GM13977 (cell line): ENCODE measurements at regions not wholly inside any gene's neighbourhood (a gene's known extent, or its start where the extent isn't known, plus 50 kb on each side); places are given as distances from the start of the nearest gene placed in this dataset.

Experiments
- DNase-seq: peaks from one replicate; pipeline ENCODE4 v3.0.0; 2012; ENCODE audit warnings: low spot score
- CTCF ChIP-seq: IDR thresholded peaks from 2 replicates; pipeline ENCODE4 v1.5.1; 2012; ENCODE audit warnings: mild to moderate bottlenecking, control low read depth; ENCODE audit not compliant: insufficient read depth; ENCODE audit errors: extremely low read depth, missing control alignments
- in situ Hi-C: fragments of 300-500 bp; cut with MboI; formaldehyde crosslinking; loops from one replicate; pipeline ENCODE4 v1.12.0; 2022; ENCODE audit warnings: low sequenced_read_pairs, low pct_unique_long_range_greater_than_20kb, mixed read lengths, inconsistent platforms; ENCODE audit not compliant: unreplicated experiment

DNA sequence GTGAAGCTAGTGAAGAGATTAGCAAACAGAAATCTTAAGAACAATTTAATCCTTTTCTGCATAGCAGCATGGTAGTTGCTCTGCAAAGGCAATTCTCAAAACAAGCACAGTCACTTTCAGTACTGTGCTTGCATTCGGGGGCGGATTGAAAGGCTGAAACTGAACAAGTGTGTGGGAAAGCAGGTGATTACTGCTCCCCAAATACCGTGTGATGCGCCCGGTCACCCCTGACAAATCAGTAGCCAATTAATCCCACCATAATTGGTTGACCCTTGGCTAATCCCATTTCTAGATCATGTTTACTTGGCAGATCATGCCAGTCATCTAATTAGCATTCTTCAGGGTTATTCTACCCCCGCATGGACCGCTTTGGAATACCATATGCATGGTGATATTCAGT lies 76.5 kb upstream of the ADRB1 start:
- no peak for TF ChIP-seq CTCF
- no peak for DNase-seq
- in situ Hi-C loops, result no loop called here

DNA sequence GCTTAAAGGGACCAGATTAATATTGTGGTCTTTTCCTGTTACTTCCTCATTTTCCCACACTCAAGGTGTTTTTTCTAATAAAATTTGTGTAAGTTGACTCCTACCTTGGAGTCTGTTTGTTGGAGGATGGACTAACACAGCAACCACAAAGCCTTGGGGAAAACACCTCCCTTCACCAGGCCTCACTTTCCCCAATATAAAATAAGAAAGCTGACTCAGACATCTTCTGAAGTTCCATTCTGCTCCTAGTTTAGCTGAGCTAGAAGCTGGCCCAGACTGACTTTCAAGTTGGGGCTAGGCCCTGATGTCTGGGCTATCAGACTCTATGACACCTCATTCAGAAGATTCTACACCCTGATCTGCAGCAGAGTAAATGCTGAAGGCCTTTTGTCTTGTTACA lies 73.0 kb upstream of the ADRB1 start:
- DNase-seq, result no peak
- in situ Hi-C loops, result no loop called here
- TF ChIP-seq CTCF, result no peak

DNA sequence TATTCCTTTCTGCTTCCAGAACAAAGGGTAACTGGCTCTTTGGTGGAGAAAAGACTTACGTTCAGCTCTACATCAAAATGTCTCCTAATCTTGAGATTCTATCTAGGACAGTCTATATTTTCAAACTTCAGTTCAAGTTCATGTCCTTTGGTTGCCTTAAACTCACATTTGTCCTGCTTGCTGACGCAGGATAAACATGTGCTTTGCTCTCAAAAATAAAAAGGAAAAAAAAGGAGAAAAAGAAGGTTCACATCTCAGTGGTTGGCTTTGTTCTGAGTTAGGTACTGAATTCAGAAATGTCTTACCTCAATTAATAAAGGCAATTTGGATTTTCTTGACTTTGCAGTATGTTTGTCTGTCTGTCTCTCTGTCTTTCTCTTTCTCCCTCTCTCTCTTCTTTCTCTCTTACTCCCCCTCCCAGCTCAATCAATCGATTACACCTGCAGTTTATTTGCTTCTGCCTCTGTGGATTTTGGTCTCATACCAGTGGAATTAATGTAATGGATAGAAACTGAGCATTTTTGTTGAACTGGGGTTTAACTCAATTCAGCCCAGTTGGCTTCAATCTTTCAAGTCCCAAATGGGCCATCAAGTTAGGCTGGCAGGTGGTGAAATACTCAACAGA lies 72.2 kb upstream of the ADRB1 start:
- in situ Hi-C loops, result no loop called here
- DNase-seq, result no peak
- no peak for TF ChIP-seq CTCF

DNA sequence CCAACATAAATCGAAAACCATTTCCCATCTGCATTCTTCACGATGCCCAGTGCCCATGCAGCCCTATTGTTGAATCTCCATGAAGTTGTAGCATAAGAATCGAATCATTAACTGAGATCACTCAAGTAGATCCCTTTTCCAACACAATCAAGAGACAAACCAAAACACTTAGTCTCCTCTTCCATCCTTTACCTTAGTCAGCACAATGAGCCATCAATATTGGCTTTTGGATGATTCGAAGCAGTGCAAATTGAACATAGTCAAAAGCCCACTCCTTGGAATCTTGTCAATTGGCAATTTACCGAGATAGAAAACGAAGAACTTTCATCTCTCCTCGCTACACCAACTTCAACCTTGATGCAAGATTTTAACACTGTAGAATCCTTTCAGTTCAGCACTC lies 66.5 kb upstream of the ADRB1 start:
- in situ Hi-C loops, result no loop called here
- no peak for DNase-seq
- TF ChIP-seq CTCF, result no peak

GRCh38 chr10:113978802-113979201 lies 64.9 kb upstream of the ADRB1 start:
- DNase-seq, result no peak
- in situ Hi-C loops, result no loop called here
- no peak for TF ChIP-seq CTCF

DNA sequence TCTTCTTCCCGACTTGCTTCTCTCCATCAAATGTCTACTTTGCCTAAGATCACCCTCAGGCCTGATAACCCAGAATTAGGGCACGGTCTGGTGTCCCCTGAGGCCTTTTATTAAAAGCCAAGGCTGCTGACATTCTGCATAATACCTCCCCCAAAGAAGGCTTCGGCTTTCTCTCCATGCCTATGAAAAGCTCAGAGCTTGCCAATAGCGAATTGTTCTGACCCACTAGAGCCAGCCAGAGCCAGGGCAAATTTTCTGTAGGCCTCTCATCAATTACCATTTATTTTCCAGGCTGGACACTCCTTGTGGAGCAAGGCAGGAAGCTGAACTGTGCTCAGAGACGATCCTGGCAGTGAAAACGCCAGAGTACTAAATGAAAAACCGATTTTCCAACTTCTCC lies 64.3 kb upstream of the ADRB1 start:
- no peak for TF ChIP-seq CTCF
- in situ Hi-C loops, result no loop called here
- DNase-seq, result no peak
